A673 (cell line): ENCODE measurements at regions not wholly inside any gene's neighbourhood (a gene's known extent, or its start where the extent isn't known, plus 50 kb on each side); places are given as distances from the start of the nearest gene placed in this dataset.

Source experiments
- EZH2 ChIP-seq: fragments of 200-600 bp; sonication (generic); IDR thresholded peaks from 2 replicates; pipeline ENCODE4 v1.6.1; 2017; ENCODE audit warnings: borderline replicate concordance, low read depth, mild to moderate bottlenecking, mixed read lengths, antibody characterized with exemption, low read length; ENCODE audit not compliant: poor library complexity, severe bottlenecking
- TF ChIP-seq, protein P1 (sequence below): fragments of 300-800, 200-600 bp; sonication (generic); conservative IDR thresholded peaks from 2 replicates; pipeline ENCODE4 v1.5.1; 2017; ENCODE audit warnings: low read depth, mild to moderate bottlenecking, antibody characterized with exemption, low read length, moderate library complexity, mixed read lengths

DNA sequence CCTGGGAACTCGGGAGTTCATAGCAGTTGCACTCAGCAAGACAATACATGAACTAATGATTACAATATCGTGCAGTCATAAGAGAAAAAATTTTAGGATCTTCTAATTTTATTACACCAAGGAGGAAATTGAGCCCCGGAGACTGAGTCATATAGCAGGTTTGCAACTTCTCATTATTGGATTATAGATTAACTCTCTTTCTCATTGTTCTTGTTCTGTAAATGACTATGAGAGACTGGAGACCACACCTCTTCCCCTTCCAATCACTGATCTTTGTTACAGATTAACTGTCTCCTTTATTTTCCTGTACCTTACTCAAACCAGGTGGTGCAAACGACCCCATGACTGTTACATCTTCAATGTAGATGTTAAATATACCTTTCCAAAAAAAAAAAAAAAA, 435.8 kb upstream of the DDX18 start:
- TF ChIP-seq, protein P1, sequence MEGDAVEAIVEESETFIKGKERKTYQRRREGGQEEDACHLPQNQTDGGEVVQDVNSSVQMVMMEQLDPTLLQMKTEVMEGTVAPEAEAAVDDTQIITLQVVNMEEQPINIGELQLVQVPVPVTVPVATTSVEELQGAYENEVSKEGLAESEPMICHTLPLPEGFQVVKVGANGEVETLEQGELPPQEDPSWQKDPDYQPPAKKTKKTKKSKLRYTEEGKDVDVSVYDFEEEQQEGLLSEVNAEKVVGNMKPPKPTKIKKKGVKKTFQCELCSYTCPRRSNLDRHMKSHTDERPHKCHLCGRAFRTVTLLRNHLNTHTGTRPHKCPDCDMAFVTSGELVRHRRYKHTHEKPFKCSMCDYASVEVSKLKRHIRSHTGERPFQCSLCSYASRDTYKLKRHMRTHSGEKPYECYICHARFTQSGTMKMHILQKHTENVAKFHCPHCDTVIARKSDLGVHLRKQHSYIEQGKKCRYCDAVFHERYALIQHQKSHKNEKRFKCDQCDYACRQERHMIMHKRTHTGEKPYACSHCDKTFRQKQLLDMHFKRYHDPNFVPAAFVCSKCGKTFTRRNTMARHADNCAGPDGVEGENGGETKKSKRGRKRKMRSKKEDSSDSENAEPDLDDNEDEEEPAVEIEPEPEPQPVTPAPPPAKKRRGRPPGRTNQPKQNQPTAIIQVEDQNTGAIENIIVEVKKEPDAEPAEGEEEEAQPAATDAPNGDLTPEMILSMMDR: no peak
- TF ChIP-seq EZH2: no peak
